GM18505 (cell line): ENCODE measurements at regions not wholly inside any gene's neighbourhood (a gene's known extent, or its start where the extent isn't known, plus 50 kb on each side); places are given as distances from the start of the nearest gene placed in this dataset.

Experiments
- ATAC-seq: cut with Tn5 transposase; IDR thresholded peaks from one replicate; pipeline ENCODE4 v1.9.1; 2021; ENCODE audit not compliant: unreplicated experiment
- POLR2A ChIP-seq: IDR thresholded peaks from 4 replicates; pipeline ENCODE4 v1.6.1; 2011; ENCODE audit warnings: borderline replicate concordance; ENCODE audit not compliant: insufficient read depth, insufficient read length; ENCODE audit errors: extremely low read depth

DNA sequence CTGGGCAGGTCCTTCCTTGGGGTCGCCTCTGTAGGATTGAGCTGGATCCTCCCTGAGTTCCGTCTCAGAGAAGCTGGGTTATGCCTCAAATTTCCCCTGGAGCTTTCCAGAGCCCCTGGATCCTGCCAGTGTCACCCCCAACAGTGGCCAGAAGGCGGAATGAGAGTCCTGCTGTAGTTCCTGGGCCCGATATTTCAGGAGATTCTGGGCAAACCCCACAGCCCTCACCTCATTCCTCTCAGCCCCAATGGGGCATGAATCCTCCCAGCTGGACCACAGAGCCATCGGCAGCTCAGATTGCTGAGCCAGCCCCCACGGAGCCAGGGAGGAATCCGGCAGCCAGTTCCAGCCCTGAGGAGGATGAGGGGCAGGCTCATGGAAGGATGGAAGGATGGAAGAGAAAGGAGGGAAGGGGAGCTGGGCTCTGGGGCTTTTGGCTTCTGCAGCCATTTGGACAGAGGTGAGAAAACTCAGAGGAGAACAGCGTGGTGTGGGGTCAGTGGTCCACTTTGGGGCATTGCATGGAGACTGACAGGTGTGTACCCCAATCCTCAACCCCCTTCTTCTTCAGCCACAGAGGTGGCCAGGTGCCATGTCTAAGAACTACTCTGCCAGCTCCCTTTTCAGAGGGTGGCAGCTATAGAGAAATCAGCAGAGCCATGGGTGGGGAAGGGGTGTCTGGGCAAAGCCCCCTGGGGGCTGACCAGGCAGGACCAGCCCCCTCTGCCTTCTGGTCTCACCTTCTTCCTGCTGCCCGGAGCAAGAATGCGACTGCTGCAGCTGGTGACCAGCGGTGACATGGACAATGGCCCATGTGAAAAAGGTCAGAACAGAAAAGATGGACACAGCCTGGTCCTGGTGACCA, 867.6 kb downstream of the TBC1D22A start:
- ATAC-seq, result no peak
- no peak for TF ChIP-seq POLR2A

DNA sequence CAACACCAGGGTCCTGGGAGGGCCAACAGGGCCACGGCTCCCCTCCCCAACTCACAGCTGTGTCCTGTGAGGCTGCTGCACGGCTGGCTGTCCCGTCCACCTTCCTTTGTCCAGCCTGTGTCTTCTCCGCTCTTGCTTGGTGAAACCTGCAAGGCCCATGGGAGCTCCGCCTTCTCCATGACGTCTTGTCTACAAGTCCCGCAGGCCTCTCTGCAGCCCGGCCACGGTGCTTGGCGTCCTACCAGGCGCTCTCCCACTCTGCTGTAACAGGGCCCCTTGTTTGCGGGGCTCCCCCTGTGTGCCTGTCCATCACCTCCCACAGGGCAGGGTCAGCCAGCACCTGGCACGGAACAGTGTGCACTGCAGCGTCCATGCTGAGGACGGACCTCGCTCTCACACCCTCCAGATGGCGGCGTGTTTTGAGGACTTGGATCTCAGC, 866.8 kb downstream of the TBC1D22A start:
- TF ChIP-seq POLR2A, result no peak
- ATAC-seq, result no peak

DNA sequence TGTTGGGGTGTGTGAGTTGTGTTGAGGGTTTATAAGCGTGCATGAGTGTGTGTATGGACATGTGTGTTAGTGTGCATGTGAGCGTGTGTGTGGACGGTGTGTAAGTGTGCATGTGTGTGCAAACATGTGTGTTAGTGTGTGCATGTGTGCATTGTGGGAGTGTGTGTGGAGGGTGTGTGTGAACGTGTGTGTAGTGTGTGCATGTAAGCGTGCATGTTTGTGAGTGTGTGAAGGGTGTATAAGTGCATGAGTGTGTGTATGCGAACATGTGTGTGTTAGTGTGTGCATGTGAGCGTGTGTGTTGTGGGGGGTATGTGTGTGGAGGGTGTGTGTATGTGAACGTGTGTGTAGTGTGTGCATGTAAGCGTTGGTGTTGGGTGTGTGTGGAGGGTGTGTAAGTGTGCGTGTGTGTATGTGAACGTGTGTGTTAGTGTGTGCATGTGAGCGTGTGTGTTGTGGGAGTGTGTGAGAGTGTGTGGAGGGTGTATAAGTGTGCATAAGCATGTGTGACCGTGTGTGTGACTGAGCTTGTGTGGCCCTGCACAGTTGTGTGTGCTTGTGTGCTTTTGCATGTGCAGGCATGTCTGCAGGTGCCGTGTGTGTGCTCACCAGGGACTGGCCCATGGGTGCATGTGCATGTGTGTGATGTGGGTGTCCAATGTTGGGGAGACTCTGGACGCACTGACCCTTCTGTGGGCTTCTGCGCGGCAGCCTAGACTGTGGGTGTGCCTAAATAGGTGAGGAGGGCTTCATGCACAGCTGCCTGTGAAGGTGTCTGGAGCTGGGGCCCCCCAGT, 866.2 kb downstream of the TBC1D22A start:
- no peak for ATAC-seq

DNA sequence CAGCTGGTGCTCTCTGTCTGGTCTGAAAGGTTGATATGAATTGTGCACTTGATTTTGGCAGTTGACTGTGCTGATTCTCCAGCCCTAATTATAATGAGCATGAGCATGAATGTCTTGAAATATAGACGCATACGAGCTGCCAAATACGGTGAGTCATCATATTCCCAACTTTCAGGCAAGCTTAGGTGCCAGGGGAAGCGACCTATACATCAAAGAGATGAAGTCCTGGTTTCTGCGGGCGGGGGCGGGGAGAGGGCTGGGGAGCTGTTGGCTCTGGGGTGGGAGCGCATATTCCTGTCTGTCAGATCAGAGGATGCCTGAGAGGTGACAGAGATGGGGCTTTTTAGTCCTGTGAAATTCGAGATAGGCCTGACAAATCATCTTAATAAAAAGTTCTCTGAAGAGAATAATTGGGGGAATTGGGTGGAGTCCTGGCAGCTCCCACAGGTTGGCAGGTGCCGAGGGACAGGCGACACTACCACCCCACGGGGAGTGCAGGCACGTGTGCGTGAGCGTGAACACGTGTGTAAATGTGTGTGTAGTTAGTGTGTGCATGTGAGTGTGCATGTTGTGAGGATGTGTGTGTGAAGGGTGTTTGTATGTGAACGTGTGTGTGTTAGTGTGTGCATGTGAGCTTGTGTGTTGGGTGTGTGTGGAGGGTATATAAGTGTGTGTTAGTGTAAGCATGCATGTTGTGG, 865.3 kb downstream of the TBC1D22A start:
- ATAC-seq, result no peak

More for the DNA sequence above, 866.2 kb downstream of the TBC1D22A start:
- no peak for TF ChIP-seq POLR2A

DNA sequence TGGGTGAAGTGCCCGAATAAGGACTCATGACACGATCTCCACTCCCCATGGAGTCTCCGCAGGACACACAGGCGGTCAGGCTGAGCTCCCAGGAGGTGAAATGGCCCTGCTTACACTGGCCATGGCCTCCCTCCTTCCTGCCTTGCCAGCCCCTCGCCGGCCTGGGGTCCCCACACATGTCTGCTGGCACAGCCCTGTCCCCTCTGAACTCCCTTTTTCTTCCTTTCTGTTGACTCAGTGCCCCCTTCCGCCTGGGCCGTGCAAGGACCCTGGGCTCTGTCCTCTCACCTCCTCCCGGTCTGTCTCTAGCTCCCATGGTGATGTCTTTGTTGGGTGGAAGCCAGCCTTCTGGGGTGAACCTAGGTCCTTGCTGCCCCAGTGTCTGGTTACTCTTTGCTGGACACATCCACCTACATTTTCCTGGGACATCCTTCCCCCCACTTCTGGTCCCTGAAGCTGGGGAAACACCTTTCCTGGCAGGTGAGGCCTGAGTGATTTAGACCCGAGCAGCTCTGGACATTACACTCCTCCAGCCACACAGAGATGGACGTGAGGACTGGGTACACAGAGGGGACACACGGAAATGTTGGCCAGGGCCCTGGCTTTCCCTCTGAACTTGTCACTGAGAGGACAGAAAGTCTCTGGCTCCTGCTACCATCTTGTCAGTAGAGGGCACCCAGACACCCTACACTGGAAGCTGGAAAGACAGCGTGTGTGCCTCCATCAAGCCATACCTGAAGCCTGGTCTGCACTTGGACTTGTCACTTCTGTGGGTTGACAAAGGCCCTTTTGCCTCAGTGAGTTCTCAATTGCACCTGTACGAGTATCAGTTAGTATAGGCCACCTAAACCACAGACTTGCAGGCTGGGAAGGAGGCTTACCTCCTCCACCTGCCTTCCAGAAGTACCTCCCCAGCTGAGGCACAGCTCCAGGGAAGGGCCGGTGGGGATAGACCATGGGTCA, 864.3 kb downstream of the TBC1D22A start:
- TF ChIP-seq POLR2A, result no peak
- no peak for ATAC-seq

More for the DNA sequence above, 865.3 kb downstream of the TBC1D22A start:
- no peak for TF ChIP-seq POLR2A

DNA sequence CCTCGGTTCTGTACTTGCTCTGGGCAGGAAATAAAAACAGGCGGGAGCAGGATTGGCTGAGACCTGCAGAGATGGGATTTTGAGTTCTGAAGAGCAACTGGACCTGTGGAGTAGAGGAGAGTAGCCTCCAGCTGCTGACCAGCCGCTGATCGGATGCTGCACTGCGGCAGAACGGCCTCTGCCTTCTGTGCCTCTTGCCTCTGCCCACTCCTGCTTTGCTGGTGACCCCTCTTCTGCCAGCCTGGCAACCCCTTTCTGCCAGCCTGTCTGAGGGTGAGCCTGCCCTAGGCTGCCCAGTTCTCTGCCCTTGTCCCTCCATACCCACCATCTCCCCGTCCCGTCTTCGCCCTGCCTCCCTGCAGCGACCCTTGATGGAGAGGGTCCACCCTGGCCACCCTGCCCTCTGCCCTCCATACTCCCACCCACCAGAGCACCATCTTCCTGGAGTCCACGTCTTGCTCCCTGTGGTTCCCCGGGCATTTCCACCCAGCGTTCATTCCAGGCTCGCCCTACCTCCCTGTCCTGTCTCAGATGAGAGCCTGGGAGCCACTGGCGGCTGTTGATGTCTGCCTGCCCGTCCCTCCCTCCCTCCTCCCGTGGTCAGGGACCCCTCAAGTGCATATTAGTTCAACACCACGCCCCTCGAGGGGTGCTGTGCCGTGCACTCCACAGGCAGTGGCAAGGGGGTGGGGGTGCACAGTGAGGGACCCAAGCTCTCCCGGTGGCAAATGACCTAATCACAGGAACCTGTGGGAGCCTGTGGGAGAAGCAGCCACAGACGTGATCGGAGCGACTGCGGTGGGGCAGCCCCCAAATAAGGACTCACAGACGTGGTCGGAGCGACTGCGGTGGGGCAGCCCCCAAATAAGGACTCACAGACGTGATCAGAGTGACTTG, 863.3 kb downstream of the TBC1D22A start:
- no peak for TF ChIP-seq POLR2A
- ATAC-seq, result no peak

DNA sequence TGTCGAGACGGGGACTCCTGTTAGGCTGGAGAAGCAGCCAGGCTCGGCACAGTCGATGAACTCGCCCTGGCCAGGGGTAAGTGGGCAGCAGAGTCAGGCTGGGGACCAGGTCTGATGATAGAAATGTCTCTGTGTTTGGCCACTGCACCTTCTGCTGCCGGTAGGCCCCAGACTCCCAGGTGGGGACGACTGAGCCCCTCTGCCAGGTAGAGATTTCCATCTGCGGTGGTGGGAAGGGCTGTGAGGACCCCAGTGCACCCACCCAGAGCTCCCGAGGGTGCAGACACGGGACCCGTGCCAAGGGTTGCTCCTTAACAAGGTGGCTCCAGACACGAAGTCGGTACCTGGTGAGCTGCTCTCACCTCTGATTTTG, 862.5 kb downstream of the TBC1D22A start:
- ATAC-seq, result no peak
- no peak for TF ChIP-seq POLR2A

DNA sequence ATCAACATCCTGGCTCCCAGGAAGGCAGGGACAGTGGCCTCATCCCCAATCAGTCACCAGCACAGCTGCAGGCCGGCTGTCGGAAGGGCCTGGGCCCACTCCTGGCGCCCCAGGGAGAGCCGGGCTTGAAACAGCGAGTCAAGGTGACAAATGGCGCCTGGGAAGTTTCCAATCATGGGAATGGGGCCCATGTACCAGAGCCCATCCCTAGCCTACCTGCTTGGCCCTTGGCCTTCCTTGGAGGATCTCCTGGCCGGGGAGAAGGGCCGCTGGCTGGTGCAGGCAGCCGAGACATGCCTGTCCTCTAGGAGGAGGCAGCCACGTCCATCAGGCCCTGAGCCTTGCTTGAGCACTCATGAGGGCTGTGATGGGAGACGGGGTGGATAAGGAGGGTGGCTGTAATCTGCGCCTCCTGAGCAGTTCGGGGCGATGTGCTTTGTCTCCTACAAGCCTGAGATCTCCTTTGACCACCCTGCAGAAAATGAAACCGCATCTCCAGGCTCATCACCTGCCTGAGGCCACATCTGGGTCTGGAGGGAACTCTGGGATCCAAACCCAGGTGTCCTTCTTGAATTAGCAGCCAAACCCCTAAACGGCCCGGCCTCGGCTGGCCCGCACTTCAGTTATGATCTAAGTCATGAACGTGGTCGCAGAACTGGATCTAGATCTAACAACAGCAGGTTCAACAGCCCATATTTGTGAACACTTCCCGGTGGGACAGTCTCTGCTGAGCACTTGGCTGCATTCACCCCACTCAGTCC, 862.0 kb downstream of the TBC1D22A start:
- no peak for ATAC-seq
- no peak for TF ChIP-seq POLR2A

DNA sequence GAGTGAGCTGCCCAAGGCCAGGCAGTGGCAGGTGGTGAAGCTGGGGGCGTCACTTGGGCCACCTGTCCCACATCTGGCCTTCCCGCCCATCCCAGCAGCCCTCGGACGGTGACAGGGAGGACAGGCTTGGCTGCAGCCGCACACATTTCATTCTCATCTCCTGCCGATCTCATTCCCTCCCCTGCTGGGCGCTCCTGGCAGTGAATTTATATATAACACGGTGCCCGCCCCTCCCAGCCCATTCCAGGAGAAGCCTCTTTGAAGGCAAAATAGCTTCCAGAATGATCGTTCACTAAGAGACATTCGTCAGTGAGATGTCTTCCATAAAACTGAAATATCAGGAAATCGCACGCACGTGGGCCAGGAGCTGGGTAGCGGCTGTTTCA, 861.3 kb downstream of the TBC1D22A start:
- no peak for TF ChIP-seq POLR2A
- ATAC-seq, result no peak

DNA sequence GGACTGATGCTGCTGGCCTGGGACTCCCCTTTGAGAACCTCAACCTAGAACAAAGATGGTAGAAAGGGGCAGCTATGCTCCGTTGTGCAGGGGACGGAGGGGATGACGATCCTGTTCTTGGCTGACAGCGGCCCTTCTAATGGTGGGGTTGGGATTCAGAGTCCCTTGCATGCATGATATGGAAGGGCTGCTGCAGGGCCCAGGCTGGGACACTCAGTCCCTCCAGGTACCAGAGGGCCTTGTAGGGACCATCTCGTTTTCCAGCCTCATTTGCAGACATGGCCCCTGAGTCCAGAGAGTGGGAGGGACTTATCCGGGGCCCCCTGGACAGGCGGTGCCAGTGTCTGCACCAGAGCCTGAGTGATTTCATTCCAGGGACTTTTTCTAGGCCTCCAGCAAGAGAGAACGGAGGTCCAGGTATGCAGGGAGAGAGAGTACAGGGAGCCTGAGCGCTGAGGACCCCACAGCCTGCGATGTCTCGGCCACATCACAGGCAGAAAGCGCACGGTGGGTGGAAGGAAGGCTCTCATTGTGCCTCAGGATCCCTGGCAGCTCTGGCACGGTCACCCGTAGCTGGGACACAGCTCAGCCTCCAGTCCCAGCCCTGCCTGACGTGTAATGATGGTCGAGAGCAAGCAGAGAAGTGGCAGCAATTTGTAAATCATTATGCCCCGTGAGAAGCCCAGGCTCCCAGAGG, 860.8 kb downstream of the TBC1D22A start:
- no peak for TF ChIP-seq POLR2A
- ATAC-seq, result no peak
